ENCODE measurements at regions not wholly inside any gene's neighbourhood (a gene's known extent, or its start where the extent isn't known, plus 50 kb on each side); places are given as distances from the start of the nearest gene placed in this dataset.
"Not testable (repeated sequence)": the region's sequence is repeated elsewhere in the genome, so short reads cannot be mapped to it uniquely, and the experiment has no call there.

DNA sequence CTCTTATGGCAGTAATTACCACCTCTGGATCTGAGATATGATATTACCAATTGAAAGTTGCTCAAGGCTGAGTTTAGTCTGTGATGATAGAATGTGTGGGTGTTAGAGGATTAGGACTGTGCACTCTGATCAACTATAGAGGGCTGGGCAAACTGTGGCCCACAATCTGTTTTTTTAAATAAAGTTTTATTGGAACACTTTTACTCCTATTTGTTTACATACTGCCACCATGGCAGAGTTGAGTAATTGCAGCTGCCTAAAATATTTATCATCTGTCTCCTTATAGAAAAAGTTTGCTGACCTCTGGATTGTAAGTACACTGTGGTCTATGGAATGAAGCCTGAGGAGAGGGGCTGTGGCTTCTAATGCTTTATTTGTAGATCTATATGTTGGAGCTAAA is 71.5 kb upstream of the N4BP1 start:
- intact Hi-C loops (cut with DNase I), result no loop called here
- H3K4me1 ChIP-seq (ENCODE audit: control insufficient read depth, insufficient read depth, low read length), result no peaks in the 10 kb centered on the region
- no peak for ATAC-seq
- H3K27me3 ChIP-seq (ENCODE audit: control insufficient read depth, insufficient read depth), result no peaks in the 10 kb centered on the region
- no peak overlapping the region for H3K4me3 ChIP-seq (ENCODE audit: low read length)
- H3K9me3 ChIP-seq (ENCODE audit: control insufficient read depth, low read length), result no peaks in the 10 kb centered on the region
- no peak for DNase-seq
- H3K27ac ChIP-seq (ENCODE audit: low read length), result no peak overlapping the region

DNA sequence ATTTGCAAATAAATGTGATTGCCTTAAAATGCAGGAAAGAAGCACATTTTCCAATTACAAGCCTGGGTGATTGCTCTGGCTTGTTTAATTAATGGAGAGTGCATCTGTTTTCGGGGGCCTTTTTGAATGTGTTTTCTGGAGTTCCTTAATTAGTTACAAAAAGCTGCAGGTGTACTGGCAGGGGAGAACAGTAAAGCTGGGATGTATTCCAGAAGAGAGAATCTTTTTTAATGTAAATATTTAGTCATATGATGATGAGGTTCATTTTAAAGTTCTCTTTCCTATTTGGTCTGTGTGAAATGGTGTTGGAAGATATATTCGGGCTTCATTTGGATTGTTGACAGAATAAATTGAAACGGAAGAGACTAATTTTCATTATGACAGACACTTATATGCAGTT is 70.9 kb upstream of the N4BP1 start:
- Histone ChIP-seq H3K27ac (ENCODE audit: low read length) (no peak overlapping the region), H3K4me3 (ENCODE audit: low read length) (no peak overlapping the region), H3K4me1 (ENCODE audit: control insufficient read depth, insufficient read depth, low read length) (no peaks in the 10 kb centered on the region), H3K27me3 (ENCODE audit: control insufficient read depth, insufficient read depth) (no peaks in the 10 kb centered on the region), H3K9me3 (ENCODE audit: control insufficient read depth, low read length) (no peaks in the 10 kb centered on the region)
- no peak for DNase-seq
- intact Hi-C loops (cut with DNase I), result no loop called here
- 87% methylated on average over 3 of the region's 3 CpGs for WGBS
- no peak for ATAC-seq

DNA sequence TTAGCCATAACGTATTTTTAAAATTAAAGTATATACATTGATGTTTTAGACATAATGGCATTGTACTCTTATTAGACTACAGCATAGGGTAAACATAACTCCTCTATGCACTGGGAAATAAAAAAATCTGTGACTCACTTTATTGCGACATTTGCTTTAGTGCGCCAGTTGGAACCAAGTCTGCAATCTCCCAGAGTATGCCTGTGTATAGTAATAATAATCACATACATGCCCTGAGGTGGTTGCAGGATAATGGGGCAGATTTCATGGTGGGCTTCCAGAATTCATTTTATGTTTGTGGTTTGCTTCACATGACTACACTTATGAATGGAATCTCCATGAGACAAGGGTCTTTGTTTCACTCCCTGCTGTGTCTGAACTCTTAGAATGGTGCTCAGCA is 66.9 kb upstream of the N4BP1 start:
- Histone ChIP-seq H3K4me3 (ENCODE audit: low read length) (no peak overlapping the region), H3K4me1 (ENCODE audit: control insufficient read depth, insufficient read depth, low read length) (no peaks in the 10 kb centered on the region), H3K27ac (ENCODE audit: low read length) (no peak overlapping the region), H3K9me3 (ENCODE audit: control insufficient read depth, low read length) (no peaks in the 10 kb centered on the region), H3K27me3 (ENCODE audit: control insufficient read depth, insufficient read depth) (no peaks in the 10 kb centered on the region)
- ATAC-seq (no peak), DNase-seq (no peak)
- 94% methylated on average over 3 of the region's 3 CpGs for WGBS
- intact Hi-C loops (cut with DNase I), result no loop called here

DNA sequence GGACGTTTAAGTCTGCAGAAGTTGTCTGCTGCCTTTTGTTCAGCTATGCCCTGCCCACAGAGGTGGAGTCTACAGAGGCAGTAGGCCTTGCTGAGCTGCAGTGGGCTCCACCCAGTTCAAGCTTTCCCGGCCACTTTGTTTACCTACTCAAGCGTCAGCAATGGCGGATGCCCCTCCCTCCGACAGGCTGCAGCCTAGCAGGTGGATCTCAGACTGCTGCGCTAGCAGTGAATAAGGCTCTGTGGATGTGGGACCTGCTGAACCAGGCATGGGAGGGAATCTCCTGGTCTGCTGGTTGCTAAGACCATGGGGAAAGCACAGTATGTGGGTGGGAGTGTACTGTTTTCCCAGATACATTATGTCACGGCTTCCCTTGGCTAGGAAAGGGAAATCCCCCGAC is 58.2 kb upstream of the N4BP1 start:
- H3K9me3 ChIP-seq (ENCODE audit: control insufficient read depth, low read length); H3K4me3 ChIP-seq (ENCODE audit: low read length); DNase-seq; H3K4me1 ChIP-seq (ENCODE audit: control insufficient read depth, insufficient read depth, low read length); intact Hi-C loops (cut with DNase I); ATAC-seq; H3K27me3 ChIP-seq (ENCODE audit: control insufficient read depth, insufficient read depth); H3K27ac ChIP-seq (ENCODE audit: low read length): not testable (repeated sequence)
- WGBS, result 74% methylated on average over 8 of the region's 8 CpGs

DNA sequence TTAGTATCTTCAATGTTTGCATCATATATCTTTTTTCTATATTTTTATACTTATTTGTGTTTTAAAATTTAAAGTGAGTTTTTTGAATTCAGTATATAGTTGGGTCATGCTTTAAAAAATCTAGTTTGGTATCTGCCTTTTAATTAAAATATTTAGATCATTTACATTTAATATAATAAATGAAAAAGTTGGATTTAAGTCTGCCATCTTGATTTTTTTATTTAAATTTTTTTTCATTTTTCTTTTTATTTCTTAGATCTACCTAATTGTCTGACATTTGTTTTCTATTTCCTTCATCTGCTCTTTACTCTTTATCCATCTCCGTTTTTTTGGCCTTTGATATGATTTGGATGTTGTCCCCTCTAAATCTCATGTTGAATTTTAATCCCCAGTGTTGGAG is 50.0 kb upstream of the N4BP1 start:
- Histone ChIP-seq H3K4me3 (ENCODE audit: low read length) (no peak overlapping the region), H3K27me3 (ENCODE audit: control insufficient read depth, insufficient read depth) (no peaks in the 10 kb centered on the region), H3K27ac (ENCODE audit: low read length) (no peak overlapping the region), H3K9me3 (ENCODE audit: control insufficient read depth, low read length) (peaks cover 4% of the 10 kb centered on the region), H3K4me1 (ENCODE audit: control insufficient read depth, insufficient read depth, low read length) (no peaks in the 10 kb centered on the region)
- 69% methylated on average over 1 of the region's 1 CpG for WGBS
- intact Hi-C loops (cut with DNase I), result no loop called here
- ATAC-seq (no peak), DNase-seq (no peak)
